ENCODE measurements at regions not wholly inside any gene's neighbourhood (a gene's known extent, or its start where the extent isn't known, plus 50 kb on each side); places are given as distances from the start of the nearest gene placed in this dataset.

DNA sequence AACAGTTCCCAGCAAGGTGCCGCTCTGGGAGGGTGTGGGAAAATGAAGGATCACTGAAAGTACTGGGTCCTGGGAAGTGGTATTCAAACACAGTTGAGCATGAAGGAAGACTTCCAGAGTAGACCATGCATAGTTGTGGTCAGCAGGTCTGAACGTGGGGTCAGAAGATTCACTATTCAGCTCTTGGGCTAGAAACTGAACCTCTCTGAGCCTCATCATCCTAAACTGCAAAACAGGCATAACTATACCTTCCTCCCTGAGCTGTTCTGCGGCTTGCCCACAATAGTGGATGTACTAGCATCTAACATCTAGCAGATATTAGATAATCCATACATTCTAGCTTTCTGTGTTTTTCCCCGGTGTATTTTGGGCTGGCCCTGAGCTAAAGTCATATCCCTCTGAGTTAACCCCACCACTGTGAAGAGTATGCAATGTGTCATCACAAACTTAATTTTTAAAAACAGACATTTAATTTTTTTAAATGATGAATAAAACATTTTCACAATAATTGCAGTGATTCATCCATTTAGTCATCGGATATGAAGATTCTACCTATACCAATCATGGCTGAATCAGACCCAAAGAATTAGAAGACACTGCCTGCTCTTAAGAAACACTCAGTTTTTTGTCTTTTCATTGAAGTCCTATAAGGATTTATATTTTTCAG lies 179.1 kb downstream of the BLID start:
- TF ChIP-seq, protein P1, sequence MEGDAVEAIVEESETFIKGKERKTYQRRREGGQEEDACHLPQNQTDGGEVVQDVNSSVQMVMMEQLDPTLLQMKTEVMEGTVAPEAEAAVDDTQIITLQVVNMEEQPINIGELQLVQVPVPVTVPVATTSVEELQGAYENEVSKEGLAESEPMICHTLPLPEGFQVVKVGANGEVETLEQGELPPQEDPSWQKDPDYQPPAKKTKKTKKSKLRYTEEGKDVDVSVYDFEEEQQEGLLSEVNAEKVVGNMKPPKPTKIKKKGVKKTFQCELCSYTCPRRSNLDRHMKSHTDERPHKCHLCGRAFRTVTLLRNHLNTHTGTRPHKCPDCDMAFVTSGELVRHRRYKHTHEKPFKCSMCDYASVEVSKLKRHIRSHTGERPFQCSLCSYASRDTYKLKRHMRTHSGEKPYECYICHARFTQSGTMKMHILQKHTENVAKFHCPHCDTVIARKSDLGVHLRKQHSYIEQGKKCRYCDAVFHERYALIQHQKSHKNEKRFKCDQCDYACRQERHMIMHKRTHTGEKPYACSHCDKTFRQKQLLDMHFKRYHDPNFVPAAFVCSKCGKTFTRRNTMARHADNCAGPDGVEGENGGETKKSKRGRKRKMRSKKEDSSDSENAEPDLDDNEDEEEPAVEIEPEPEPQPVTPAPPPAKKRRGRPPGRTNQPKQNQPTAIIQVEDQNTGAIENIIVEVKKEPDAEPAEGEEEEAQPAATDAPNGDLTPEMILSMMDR (conservative IDR thresholded peaks at IDR 0.05): no peak
- TF ChIP-seq ZFX (IDR thresholded peaks at IDR 0.05): no peak

Measured in C4-2B (cell line).